Loucy (cell line): ENCODE measurements at regions not wholly inside any gene's neighbourhood (a gene's known extent, or its start where the extent isn't known, plus 50 kb on each side); places are given as distances from the start of the nearest gene placed in this dataset.

Source experiments
- EZH2phosphoT487 ChIP-seq: fragments of 200-600 bp; IDR thresholded peaks from 2 replicates; pipeline ENCODE4 v1.6.1; 2018; ENCODE audit warnings: antibody characterized with exemption, mild to moderate bottlenecking, moderate library complexity, borderline replicate concordance
- TF ChIP-seq, protein P1 (sequence below): fragments of 200-600 bp; sonication (generic); conservative IDR thresholded peaks from 2 replicates; pipeline ENCODE4 v1.5.1; 2014; ENCODE audit warnings: mild to moderate bottlenecking, antibody characterized with exemption, low read length

DNA sequence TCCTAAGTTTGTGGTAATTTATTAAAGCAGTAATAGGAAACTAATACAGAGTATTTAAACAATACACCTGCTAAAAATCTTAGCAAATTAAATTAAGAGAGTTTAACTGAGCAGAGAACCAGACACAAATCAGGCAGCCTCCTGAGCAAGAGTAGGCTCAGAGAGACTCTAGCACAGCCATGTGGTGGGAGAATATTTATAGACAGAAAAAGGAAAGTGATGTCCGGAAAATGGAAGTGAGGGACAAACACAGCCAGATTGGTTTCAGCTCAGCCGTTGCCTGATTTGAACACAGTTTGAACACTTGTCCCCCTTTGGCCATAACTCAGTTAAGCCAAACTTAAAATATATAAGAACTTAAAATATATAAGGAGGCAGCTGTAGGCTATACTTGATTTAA is 192.6 kb upstream of the PSMD7 start:
- TF ChIP-seq, protein P1, sequence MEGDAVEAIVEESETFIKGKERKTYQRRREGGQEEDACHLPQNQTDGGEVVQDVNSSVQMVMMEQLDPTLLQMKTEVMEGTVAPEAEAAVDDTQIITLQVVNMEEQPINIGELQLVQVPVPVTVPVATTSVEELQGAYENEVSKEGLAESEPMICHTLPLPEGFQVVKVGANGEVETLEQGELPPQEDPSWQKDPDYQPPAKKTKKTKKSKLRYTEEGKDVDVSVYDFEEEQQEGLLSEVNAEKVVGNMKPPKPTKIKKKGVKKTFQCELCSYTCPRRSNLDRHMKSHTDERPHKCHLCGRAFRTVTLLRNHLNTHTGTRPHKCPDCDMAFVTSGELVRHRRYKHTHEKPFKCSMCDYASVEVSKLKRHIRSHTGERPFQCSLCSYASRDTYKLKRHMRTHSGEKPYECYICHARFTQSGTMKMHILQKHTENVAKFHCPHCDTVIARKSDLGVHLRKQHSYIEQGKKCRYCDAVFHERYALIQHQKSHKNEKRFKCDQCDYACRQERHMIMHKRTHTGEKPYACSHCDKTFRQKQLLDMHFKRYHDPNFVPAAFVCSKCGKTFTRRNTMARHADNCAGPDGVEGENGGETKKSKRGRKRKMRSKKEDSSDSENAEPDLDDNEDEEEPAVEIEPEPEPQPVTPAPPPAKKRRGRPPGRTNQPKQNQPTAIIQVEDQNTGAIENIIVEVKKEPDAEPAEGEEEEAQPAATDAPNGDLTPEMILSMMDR, result peak; percentile 37
- no peak for TF ChIP-seq EZH2phosphoT487
